SK-N-SH (cell line): ENCODE measurements at regions not wholly inside any gene's neighbourhood (a gene's known extent, or its start where the extent isn't known, plus 50 kb on each side); places are given as distances from the start of the nearest gene placed in this dataset.

Source experiments
- CTCF ChIA-PET: fragments of 300-600, 350-600 bp; formaldehyde crosslinking; extraction: SDS; loops from one replicate; lab custom pipeline; 2021; lab: Yijun Ruan, JAX
- POLR2A ChIA-PET: fragments of 350-600 bp; sonication (Branson Sonifier 250); formaldehyde crosslinking; extraction: SDS; loops from one replicate; lab custom pipeline; 2020; ENCODE audit warnings: antibody characterized with exemption, inconsistent platforms; lab: Yijun Ruan, JAX
- DNase-seq: peaks from one replicate; pipeline ENCODE4 v3.0.0; 2012
- H2AFZ ChIP-seq: fragments of 200-600 bp; sonication (generic); 2 replicates; pipeline ENCODE4 v1.8.1; 2016; ENCODE audit warnings: antibody characterized with exemption, mild to moderate bottlenecking, low read depth
- H3F3A ChIP-seq: fragments of 200-600 bp; sonication (generic); replicated peaks from 2 replicates; pipeline ENCODE3; 2016; ENCODE audit warnings: antibody characterized with exemption, mild to moderate bottlenecking; ENCODE audit not compliant: insufficient read depth
- H3K27ac ChIP-seq, 2 experiments: fragments of 200-500 bp in 1 of 2; fragments of 200-600 bp in 1 of 2; sonication (Bioruptor generic) in 1 of 2; sonication (generic), shearing (Covaris generic) in 1 of 2; 2 replicates each; pipeline versions ENCODE4 v1.5.1 to v1.6.1; 2014 to 2016; ENCODE audit warnings: low read depth in 2 of 2, inconsistent platforms in 1 of 2, low read length in 1 of 2, mild to moderate bottlenecking in 1 of 2, mixed read lengths in 1 of 2
- H3K27me3 ChIP-seq: fragments of 200-600 bp; sonication (generic), shearing (Covaris generic); 2 replicates; pipeline ENCODE4 v1.6.1; 2016; ENCODE audit warnings: mixed run types; ENCODE audit not compliant: insufficient read depth
- H3K36me3 ChIP-seq, 2 experiments: fragments of 200-500 bp in 1 of 2; fragments of 200-600 bp in 1 of 2; sonication (Bioruptor generic) in 1 of 2; sonication (generic) in 1 of 2; replicated peaks in 1 of 2; 2 replicates each; pipeline versions ENCODE3 to v1.5.1; 2014 to 2016; ENCODE audit warnings: low read length in 1 of 2, mild to moderate bottlenecking in 1 of 2; ENCODE audit not compliant: insufficient read depth in 2 of 2, control insufficient read depth in 1 of 2
- H3K4me1 ChIP-seq, 2 experiments: fragments of 200-500 bp in 1 of 2; fragments of 200-600 bp in 1 of 2; sonication (Bioruptor generic) in 1 of 2; sonication (generic), shearing (Covaris generic) in 1 of 2; 2 replicates each; pipeline versions ENCODE4 v1.5.1 to v1.6.1; 2014 to 2016; ENCODE audit warnings: low read depth in 1 of 2, low read length in 1 of 2, mixed run types in 1 of 2; ENCODE audit not compliant: insufficient read depth in 2 of 2, control insufficient read depth in 1 of 2
- H3K4me2 ChIP-seq: fragments of 200-600 bp; sonication (generic), shearing (Covaris generic); 2 replicates; pipeline ENCODE4 v1.6.1; 2017; ENCODE audit warnings: mixed run types
- H3K4me3 ChIP-seq, 2 experiments: fragments of 200-500 bp in 1 of 2; fragments of 200-600 bp in 1 of 2; sonication (Bioruptor generic) in 1 of 2; sonication (generic), shearing (Covaris generic) in 1 of 2; 2 replicates each; pipeline versions ENCODE4 v1.5.1 to v1.8.1; 2014 to 2016; ENCODE audit warnings: low read depth in 2 of 2, inconsistent platforms in 1 of 2, low read length in 1 of 2, mild to moderate bottlenecking in 1 of 2, mixed read lengths in 1 of 2, moderate library complexity in 1 of 2
- H3K79me2 ChIP-seq: fragments of 200-600 bp; sonication (generic); 2 replicates; pipeline ENCODE4 v1.8.1; 2017; ENCODE audit warnings: mild to moderate bottlenecking; ENCODE audit not compliant: insufficient read depth
- H3K9ac ChIP-seq: fragments of 200-600 bp; sonication (generic); 2 replicates; pipeline ENCODE4 v1.6.1; 2017; ENCODE audit warnings: mixed run types
- H3K9me2 ChIP-seq: fragments of 200-600 bp; sonication (generic); 2 replicates; pipeline ENCODE4 v1.6.1; 2017; ENCODE audit warnings: mixed run types
- H3K9me3 ChIP-seq: fragments of 200-600 bp; sonication (generic); 2 replicates; pipeline ENCODE4 v1.6.1; 2017; ENCODE audit warnings: mixed run types, mild to moderate bottlenecking, moderate library complexity
- H4K20me1 ChIP-seq: fragments of 200-600 bp; sonication (generic); 2 replicates; pipeline ENCODE4 v1.6.1; 2017; ENCODE audit warnings: mild to moderate bottlenecking, mixed run types; ENCODE audit not compliant: insufficient read depth
- GABPA ChIP-seq: IDR thresholded peaks from 2 replicates; pipeline ENCODE4 v1.4.0; 2012; ENCODE audit warnings: low read depth, mild to moderate bottlenecking
- MEF2A ChIP-seq: IDR thresholded peaks from 2 replicates; pipeline ENCODE4 v1.4.0; 2012; ENCODE audit warnings: low read depth, borderline replicate concordance
- POLR2AphosphoS5 ChIP-seq: IDR thresholded peaks from 2 replicates; pipeline ENCODE4 v1.6.1; 2012; ENCODE audit warnings: low read depth, low read length
- RXRA ChIP-seq: IDR thresholded peaks from 2 replicates; pipeline ENCODE4 v1.4.0; 2012; ENCODE audit warnings: low read depth, mild to moderate bottlenecking, borderline replicate concordance
- WGBS: methylation state at CpG from one replicate; pipeline ENCODE4 v1.1.6; 2017; ENCODE audit warnings: low lambda C conversion rate; 5-methylcytosine and 5-hydroxymethylcytosine counted together
- TF ChIP-seq, protein P1 (sequence below): IDR thresholded peaks from 2 replicates; pipeline ENCODE4 v1.6.1; 2012; ENCODE audit warnings: mild to moderate bottlenecking, low read depth, low read length, moderate library complexity
- TF ChIP-seq, protein P2 (sequence below): fragments of 150-350 bp; IDR thresholded peaks from 2 replicates; pipeline ENCODE4 v1.6.1; 2016; ENCODE audit warnings: mild to moderate bottlenecking, low read depth, low read length
- TF ChIP-seq, protein P3 (sequence below): IDR thresholded peaks from 2 replicates; pipeline ENCODE4; 2012
- TF ChIP-seq, protein P4 (sequence below): IDR thresholded peaks from 2 replicates; pipeline ENCODE4 v1.4.0; 2012; ENCODE audit warnings: low read depth, borderline replicate concordance

DNA sequence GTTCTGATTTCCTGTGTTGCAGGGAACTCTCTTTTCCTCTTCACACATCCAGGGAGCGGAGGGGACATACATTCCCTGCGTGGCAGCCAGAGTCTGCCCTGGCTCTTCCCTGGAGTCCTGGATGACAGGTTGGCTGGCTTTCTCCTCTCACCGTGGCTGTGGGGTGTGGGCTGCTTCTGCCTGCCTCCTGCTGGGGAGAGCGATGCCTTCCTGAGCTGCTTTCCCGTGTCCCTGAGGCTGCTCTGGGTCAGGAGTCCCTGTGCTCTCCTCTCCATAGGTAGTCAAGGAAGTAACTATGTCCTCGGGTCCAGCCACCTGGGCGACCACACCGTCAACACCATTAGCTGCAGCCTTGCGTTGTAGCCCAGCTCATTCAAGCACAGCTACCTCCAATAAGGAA lies 451.7 kb downstream of the QKI start (continued):
- TF ChIP-seq, protein P1, sequence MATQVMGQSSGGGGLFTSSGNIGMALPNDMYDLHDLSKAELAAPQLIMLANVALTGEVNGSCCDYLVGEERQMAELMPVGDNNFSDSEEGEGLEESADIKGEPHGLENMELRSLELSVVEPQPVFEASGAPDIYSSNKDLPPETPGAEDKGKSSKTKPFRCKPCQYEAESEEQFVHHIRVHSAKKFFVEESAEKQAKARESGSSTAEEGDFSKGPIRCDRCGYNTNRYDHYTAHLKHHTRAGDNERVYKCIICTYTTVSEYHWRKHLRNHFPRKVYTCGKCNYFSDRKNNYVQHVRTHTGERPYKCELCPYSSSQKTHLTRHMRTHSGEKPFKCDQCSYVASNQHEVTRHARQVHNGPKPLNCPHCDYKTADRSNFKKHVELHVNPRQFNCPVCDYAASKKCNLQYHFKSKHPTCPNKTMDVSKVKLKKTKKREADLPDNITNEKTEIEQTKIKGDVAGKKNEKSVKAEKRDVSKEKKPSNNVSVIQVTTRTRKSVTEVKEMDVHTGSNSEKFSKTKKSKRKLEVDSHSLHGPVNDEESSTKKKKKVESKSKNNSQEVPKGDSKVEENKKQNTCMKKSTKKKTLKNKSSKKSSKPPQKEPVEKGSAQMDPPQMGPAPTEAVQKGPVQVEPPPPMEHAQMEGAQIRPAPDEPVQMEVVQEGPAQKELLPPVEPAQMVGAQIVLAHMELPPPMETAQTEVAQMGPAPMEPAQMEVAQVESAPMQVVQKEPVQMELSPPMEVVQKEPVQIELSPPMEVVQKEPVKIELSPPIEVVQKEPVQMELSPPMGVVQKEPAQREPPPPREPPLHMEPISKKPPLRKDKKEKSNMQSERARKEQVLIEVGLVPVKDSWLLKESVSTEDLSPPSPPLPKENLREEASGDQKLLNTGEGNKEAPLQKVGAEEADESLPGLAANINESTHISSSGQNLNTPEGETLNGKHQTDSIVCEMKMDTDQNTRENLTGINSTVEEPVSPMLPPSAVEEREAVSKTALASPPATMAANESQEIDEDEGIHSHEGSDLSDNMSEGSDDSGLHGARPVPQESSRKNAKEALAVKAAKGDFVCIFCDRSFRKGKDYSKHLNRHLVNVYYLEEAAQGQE: no peak
- TF ChIP-seq, protein P2, sequence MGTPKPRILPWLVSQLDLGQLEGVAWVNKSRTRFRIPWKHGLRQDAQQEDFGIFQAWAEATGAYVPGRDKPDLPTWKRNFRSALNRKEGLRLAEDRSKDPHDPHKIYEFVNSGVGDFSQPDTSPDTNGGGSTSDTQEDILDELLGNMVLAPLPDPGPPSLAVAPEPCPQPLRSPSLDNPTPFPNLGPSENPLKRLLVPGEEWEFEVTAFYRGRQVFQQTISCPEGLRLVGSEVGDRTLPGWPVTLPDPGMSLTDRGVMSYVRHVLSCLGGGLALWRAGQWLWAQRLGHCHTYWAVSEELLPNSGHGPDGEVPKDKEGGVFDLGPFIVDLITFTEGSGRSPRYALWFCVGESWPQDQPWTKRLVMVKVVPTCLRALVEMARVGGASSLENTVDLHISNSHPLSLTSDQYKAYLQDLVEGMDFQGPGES: no peak
- TF ChIP-seq RXRA (no peak), GABPA (no peak)
- TF ChIP-seq, protein P3, sequence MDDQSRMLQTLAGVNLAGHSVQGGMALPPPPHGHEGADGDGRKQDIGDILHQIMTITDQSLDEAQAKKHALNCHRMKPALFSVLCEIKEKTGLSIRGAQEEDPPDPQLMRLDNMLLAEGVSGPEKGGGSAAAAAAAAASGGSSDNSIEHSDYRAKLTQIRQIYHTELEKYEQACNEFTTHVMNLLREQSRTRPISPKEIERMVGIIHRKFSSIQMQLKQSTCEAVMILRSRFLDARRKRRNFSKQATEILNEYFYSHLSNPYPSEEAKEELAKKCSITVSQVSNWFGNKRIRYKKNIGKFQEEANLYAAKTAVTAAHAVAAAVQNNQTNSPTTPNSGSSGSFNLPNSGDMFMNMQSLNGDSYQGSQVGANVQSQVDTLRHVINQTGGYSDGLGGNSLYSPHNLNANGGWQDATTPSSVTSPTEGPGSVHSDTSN: no peak
- TF ChIP-seq, protein P4, sequence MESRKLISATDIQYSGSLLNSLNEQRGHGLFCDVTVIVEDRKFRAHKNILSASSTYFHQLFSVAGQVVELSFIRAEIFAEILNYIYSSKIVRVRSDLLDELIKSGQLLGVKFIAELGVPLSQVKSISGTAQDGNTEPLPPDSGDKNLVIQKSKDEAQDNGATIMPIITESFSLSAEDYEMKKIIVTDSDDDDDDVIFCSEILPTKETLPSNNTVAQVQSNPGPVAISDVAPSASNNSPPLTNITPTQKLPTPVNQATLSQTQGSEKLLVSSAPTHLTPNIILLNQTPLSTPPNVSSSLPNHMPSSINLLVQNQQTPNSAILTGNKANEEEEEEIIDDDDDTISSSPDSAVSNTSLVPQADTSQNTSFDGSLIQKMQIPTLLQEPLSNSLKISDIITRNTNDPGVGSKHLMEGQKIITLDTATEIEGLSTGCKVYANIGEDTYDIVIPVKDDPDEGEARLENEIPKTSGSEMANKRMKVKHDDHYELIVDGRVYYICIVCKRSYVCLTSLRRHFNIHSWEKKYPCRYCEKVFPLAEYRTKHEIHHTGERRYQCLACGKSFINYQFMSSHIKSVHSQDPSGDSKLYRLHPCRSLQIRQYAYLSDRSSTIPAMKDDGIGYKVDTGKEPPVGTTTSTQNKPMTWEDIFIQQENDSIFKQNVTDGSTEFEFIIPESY: no peak

DNA sequence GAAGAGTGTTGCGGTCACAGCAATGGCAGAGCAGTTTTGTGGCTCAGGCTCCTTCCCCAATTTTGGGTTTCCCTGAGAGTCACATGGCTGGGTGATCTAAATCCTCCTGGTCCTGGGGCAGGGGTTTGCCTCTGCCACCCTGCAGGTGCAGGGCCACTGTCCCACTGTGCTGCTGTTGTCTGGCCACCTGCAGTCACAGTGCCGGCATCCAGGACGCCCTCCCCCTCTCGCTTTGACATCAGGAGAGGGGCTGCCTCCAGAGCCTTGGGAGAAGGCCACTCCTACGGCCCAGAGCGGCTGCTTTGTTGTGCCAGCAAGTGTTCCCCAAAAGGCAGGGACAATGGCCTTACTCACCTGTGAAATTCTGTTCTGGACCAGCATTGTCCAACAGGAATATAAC lies 449.0 kb downstream of the QKI start:
- POLR2A ChIA-PET: no interaction called here

More for the DNA sequence above, 449.0 kb downstream of the QKI start:
- CTCF ChIA-PET: no interaction called here
- no peaks in the 10 kb centered on the region for H3K9me2 ChIP-seq
- WGBS: 80% methylated on average over 6 of the region's 6 CpGs
- H3K4me2 ChIP-seq: no peak overlapping the region
- H3F3A ChIP-seq: no peaks in the 10 kb centered on the region
- no peaks in the 10 kb centered on the region for H4K20me1 ChIP-seq
- peaks cover 6 to 15% of the 10 kb centered on the region in 2 experiments; a peak in 3 of 4 replicates for H3K4me1 ChIP-seq
- H2AFZ ChIP-seq: no peak overlapping the region
- DNase-seq: no peak
- H3K27me3 ChIP-seq: no peaks in the 10 kb centered on the region
- no peaks in the 10 kb centered on the region for H3K9me3 ChIP-seq
- no peak overlapping the region for H3K9ac ChIP-seq
- H3K79me2 ChIP-seq: no peaks in the 10 kb centered on the region
- TF ChIP-seq, protein P3: no peak
- TF ChIP-seq, protein P4: no peak
- TF ChIP-seq POLR2AphosphoS5 (no peak), MEF2A (no peak)
- no peaks in the 10 kb centered on the region for H3K36me3 ChIP-seq
- H3K27ac ChIP-seq: no peak overlapping the region
- H3K4me3 ChIP-seq: no peak overlapping the region
